ENCODE measurements at regions not wholly inside any gene's neighbourhood (a gene's known extent, or its start where the extent isn't known, plus 50 kb on each side); places are given as distances from the start of the nearest gene placed in this dataset.

DNA sequence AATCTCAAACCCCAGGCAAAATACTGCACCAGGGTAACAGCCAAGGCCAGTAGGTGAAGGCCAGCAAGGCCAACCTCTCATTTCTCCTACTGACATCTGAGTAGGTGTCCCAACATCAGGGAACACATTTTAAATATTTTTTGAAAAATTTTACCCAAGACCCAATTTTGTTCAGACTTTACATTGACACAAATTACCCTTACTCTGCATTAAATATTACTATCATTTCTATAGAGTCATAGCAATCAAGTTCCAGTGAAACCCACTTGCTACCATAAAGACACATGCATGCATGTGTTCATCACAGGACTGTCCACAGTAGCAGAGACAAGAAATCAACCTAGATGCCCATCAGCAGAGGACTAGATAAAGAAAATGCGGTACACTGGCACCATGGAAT lies 99.9 kb downstream of the NRN1 start:
- TF ChIP-seq SIN3A (IDR thresholded peaks at IDR 0.05; ENCODE audit: borderline replicate concordance, insufficient read depth, low read depth, low read length), result no peak
- no peak for TF ChIP-seq POLR2AphosphoS5 (IDR thresholded peaks at IDR 0.05; ENCODE audit: low read depth, low read length)
- TF ChIP-seq, protein P1, sequence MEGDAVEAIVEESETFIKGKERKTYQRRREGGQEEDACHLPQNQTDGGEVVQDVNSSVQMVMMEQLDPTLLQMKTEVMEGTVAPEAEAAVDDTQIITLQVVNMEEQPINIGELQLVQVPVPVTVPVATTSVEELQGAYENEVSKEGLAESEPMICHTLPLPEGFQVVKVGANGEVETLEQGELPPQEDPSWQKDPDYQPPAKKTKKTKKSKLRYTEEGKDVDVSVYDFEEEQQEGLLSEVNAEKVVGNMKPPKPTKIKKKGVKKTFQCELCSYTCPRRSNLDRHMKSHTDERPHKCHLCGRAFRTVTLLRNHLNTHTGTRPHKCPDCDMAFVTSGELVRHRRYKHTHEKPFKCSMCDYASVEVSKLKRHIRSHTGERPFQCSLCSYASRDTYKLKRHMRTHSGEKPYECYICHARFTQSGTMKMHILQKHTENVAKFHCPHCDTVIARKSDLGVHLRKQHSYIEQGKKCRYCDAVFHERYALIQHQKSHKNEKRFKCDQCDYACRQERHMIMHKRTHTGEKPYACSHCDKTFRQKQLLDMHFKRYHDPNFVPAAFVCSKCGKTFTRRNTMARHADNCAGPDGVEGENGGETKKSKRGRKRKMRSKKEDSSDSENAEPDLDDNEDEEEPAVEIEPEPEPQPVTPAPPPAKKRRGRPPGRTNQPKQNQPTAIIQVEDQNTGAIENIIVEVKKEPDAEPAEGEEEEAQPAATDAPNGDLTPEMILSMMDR (IDR thresholded peaks at IDR 0.05), result no peak
- TF ChIP-seq, protein P2, sequence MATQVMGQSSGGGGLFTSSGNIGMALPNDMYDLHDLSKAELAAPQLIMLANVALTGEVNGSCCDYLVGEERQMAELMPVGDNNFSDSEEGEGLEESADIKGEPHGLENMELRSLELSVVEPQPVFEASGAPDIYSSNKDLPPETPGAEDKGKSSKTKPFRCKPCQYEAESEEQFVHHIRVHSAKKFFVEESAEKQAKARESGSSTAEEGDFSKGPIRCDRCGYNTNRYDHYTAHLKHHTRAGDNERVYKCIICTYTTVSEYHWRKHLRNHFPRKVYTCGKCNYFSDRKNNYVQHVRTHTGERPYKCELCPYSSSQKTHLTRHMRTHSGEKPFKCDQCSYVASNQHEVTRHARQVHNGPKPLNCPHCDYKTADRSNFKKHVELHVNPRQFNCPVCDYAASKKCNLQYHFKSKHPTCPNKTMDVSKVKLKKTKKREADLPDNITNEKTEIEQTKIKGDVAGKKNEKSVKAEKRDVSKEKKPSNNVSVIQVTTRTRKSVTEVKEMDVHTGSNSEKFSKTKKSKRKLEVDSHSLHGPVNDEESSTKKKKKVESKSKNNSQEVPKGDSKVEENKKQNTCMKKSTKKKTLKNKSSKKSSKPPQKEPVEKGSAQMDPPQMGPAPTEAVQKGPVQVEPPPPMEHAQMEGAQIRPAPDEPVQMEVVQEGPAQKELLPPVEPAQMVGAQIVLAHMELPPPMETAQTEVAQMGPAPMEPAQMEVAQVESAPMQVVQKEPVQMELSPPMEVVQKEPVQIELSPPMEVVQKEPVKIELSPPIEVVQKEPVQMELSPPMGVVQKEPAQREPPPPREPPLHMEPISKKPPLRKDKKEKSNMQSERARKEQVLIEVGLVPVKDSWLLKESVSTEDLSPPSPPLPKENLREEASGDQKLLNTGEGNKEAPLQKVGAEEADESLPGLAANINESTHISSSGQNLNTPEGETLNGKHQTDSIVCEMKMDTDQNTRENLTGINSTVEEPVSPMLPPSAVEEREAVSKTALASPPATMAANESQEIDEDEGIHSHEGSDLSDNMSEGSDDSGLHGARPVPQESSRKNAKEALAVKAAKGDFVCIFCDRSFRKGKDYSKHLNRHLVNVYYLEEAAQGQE (IDR thresholded peaks at IDR 0.05; ENCODE audit: insufficient read depth in 1 of 2, low read depth in 2 of 2, low read length in 1 of 2), result no peak
- TF ChIP-seq TCF7L2 (IDR thresholded peaks at IDR 0.05; ENCODE audit: low read depth, low read length), result no peak
- no TSS peak for BruUV-seq (replicated peaks)
- in situ Hi-C loops (cut with HindIII; ENCODE audit: low pct_unique_long_range_greater_than_20kb, low sequenced_read_pairs) (no loop called here), intact Hi-C loops (cut with micrococcal nuclease; ENCODE audit: unreplicated experiment) (no loop called here)
- Histone ChIP-seq H3K36me3 (ENCODE audit: control insufficient read depth, insufficient read depth, low read length) (no peaks in the 10 kb centered on the region), H3K4me1 (ENCODE audit: control insufficient read depth, insufficient read depth, low read length) (no peaks in the 10 kb centered on the region), H3K9me3 (ENCODE audit: control insufficient read depth, insufficient read depth, low read depth, low read length) (no peaks in the 10 kb centered on the region), H3K27me3 (ENCODE audit: control insufficient read depth, insufficient read depth, low read length) (peaks cover 2% of the 10 kb centered on the region; the same call in 1 of the 2 replicates), H3K4me3 (ENCODE audit: low read depth in 2 of 2, low read length in 2 of 2) (no peak overlapping the region), H3K27ac (ENCODE audit: low read length) (no peak overlapping the region)
- DNase-seq (ENCODE audit: low read depth, low spot score), result no peak
- ChIA-PET POLR2A (no interaction called here), CTCF (no interaction called here)
- no peak for ATAC-seq

DNA sequence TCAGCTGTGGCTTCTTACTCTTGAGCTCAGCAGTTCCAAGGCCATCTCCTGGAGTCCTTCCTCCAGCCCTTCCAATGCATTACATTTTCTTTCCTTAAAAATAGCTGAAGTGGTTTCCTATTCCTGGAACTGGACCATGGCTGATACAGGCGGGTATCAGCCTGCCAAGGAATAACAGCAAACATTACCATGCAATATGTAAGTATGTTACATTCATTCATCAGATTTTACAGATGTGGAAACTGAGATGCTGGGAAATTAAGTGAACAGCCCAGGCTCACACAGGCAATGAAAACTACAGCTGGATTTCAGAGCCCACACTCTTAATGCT lies 100.4 kb downstream of the NRN1 start:
- Histone ChIP-seq H3K4me3 (ENCODE audit: low read depth in 2 of 2, low read length in 2 of 2) (no peak overlapping the region), H3K36me3 (ENCODE audit: control insufficient read depth, insufficient read depth, low read length) (no peaks in the 10 kb centered on the region), H3K9me3 (ENCODE audit: control insufficient read depth, insufficient read depth, low read depth, low read length) (no peaks in the 10 kb centered on the region), H3K27me3 (ENCODE audit: control insufficient read depth, insufficient read depth, low read length) (peaks cover 2% of the 10 kb centered on the region; the same call in 1 of the 2 replicates), H3K27ac (ENCODE audit: low read length) (no peak overlapping the region), H3K4me1 (ENCODE audit: control insufficient read depth, insufficient read depth, low read length) (no peaks in the 10 kb centered on the region)
- no peak for TF ChIP-seq SIN3A (IDR thresholded peaks at IDR 0.05; ENCODE audit: borderline replicate concordance, insufficient read depth, low read depth, low read length)
- TF ChIP-seq POLR2AphosphoS5 (IDR thresholded peaks at IDR 0.05; ENCODE audit: low read depth, low read length), result no peak
- TF ChIP-seq TCF7L2 (IDR thresholded peaks at IDR 0.05; ENCODE audit: low read depth, low read length), result no peak
- TF ChIP-seq, protein P1 (IDR thresholded peaks at IDR 0.05), result no peak
- TF ChIP-seq, protein P2 (IDR thresholded peaks at IDR 0.05; ENCODE audit: insufficient read depth in 1 of 2, low read depth in 2 of 2, low read length in 1 of 2), result no peak
- in situ Hi-C loops (cut with HindIII; ENCODE audit: low pct_unique_long_range_greater_than_20kb, low sequenced_read_pairs) (no loop called here), intact Hi-C loops (cut with micrococcal nuclease; ENCODE audit: unreplicated experiment) (no loop called here)
- no TSS peak for BruUV-seq (replicated peaks)
- no peak for DNase-seq (ENCODE audit: low read depth, low spot score)
- ChIA-PET POLR2A (no interaction called here), CTCF (no interaction called here)
- no peak for ATAC-seq

Measured in Panc1 (cell line).